HEK293 (cell line): ENCODE measurements at regions not wholly inside any gene's neighbourhood (a gene's known extent, or its start where the extent isn't known, plus 50 kb on each side); places are given as distances from the start of the nearest gene placed in this dataset.

ENCODE experiments used
- CTCF ChIA-PET: fragments of 350-600 bp; formaldehyde crosslinking; extraction: SDS; loops from one replicate; lab custom pipeline; 2021; ENCODE audit warnings: antibody characterized with exemption; lab: Yijun Ruan, JAX
- POLR2A ChIA-PET: fragments of 300-600 bp; formaldehyde crosslinking; extraction: SDS; loops from one replicate; lab custom pipeline; 2020; ENCODE audit warnings: antibody characterized with exemption, inconsistent platforms; lab: Yijun Ruan, JAX
- H3K27ac ChIP-seq: fragments of 200-500 bp; sonication (Bioruptor generic); 2 replicates; pipeline ENCODE4 v1.5.1; 2014; ENCODE audit warnings: low read depth, low read length, control low read depth, inconsistent platforms; ENCODE audit errors: extremely low read depth
- H3K36me3 ChIP-seq, 2 experiments: fragments of 200-500 bp in 1 of 2; sonication (Bioruptor generic) in 1 of 2; 1 replicate in 1 of 2; 2 replicates in 1 of 2; pipeline ENCODE4 v1.5.1; 2014 to 2017; ENCODE audit warnings: inconsistent platforms in 2 of 2, low read length in 2 of 2; ENCODE audit not compliant: control insufficient read depth in 2 of 2, insufficient read depth in 1 of 2
- H3K4me1 ChIP-seq: fragments of 200-500 bp; sonication (Bioruptor generic); 2 replicates; pipeline ENCODE4 v1.5.1; 2014; ENCODE audit warnings: mild to moderate bottlenecking, low read length, inconsistent platforms; ENCODE audit not compliant: control insufficient read depth, insufficient read depth
- H3K4me3 ChIP-seq: 2 replicates; pipeline ENCODE4 v1.5.1; 2011; ENCODE audit warnings: low read depth, mild to moderate bottlenecking, control low read depth, low read length, moderate library complexity
- H3K9me3 ChIP-seq: fragments of 200-500 bp; sonication (Bioruptor generic); 2 replicates; pipeline ENCODE4 v1.5.1; 2014; ENCODE audit warnings: low read depth, low read length, inconsistent platforms; ENCODE audit not compliant: control insufficient read depth, insufficient read depth
- ATF2 ChIP-seq: fragments of 450-650 bp; formaldehyde crosslinking; IDR thresholded peaks from 2 replicates; pipeline ENCODE4 v1.5.1; 2016; ENCODE audit warnings: missing biosample characterization, missing genetic modification characterization, low read depth
- EGR2 ChIP-seq: fragments of 450-650 bp; formaldehyde crosslinking; IDR thresholded peaks from 2 replicates; pipeline ENCODE4 v1.5.1; 2016; ENCODE audit warnings: low read depth, missing biosample characterization, missing genetic modification characterization
- SP7 ChIP-seq: fragments of 450-650 bp; formaldehyde crosslinking; IDR thresholded peaks from 2 replicates; pipeline ENCODE4 v1.5.1; 2016; ENCODE audit warnings: missing biosample characterization, missing genetic modification characterization
- YY1 ChIP-seq: fragments of 450-650 bp; formaldehyde crosslinking; IDR thresholded peaks from 2 replicates; pipeline ENCODE4 v1.5.1; 2018; ENCODE audit warnings: missing biosample characterization, missing genetic modification characterization
- ZBTB44 ChIP-seq: fragments of 450-650 bp; IDR thresholded peaks from 2 replicates; pipeline ENCODE4 v1.5.1; 2018; ENCODE audit warnings: missing biosample characterization, mild to moderate bottlenecking, missing genetic modification characterization
- ZEB2 ChIP-seq: fragments of 450-650 bp; formaldehyde crosslinking; IDR thresholded peaks from 2 replicates; pipeline ENCODE4 v1.5.1; 2016; ENCODE audit warnings: missing biosample characterization, missing genetic modification characterization
- ZIC2 ChIP-seq: fragments of 450-650 bp; formaldehyde crosslinking; IDR thresholded peaks from 2 replicates; pipeline ENCODE4 v1.5.1; 2016; ENCODE audit warnings: missing biosample characterization, missing genetic modification characterization
- ZNF121 ChIP-seq: fragments of 450-650 bp; formaldehyde crosslinking; IDR thresholded peaks from 2 replicates; pipeline ENCODE4 v1.5.1; 2016; ENCODE audit warnings: missing biosample characterization, missing genetic modification characterization
- ZNF19 ChIP-seq: fragments of 450-650 bp; formaldehyde crosslinking; IDR thresholded peaks from 2 replicates; pipeline ENCODE4; 2016; ENCODE audit warnings: missing biosample characterization, missing genetic modification characterization, low read depth
- ZNF211 ChIP-seq: fragments of 450-650 bp; formaldehyde crosslinking; IDR thresholded peaks from 2 replicates; pipeline ENCODE4 v1.5.1; 2016; ENCODE audit warnings: low read depth, missing biosample characterization, missing genetic modification characterization
- ZNF354C ChIP-seq: fragments of 450-650 bp; formaldehyde crosslinking; IDR thresholded peaks from 2 replicates; pipeline ENCODE4 v1.5.1; 2016; ENCODE audit warnings: missing biosample characterization, missing genetic modification characterization, low read depth, borderline replicate concordance
- ZNF416 ChIP-seq: fragments of 450-650 bp; formaldehyde crosslinking; IDR thresholded peaks from 2 replicates; pipeline ENCODE4 v1.5.1; 2016; ENCODE audit warnings: missing biosample characterization, missing genetic modification characterization
- ZNF510 ChIP-seq: fragments of 450-650 bp; formaldehyde crosslinking; IDR thresholded peaks from 2 replicates; pipeline ENCODE4 v1.5.1; 2018; ENCODE audit warnings: mild to moderate bottlenecking, missing genetic modification characterization, missing biosample characterization; ENCODE audit not compliant: insufficient replicate concordance
- ZNF518A ChIP-seq: fragments of 450-650 bp; formaldehyde crosslinking; conservative IDR thresholded peaks from 2 replicates; pipeline ENCODE4 v1.5.1; 2016; ENCODE audit warnings: low read depth, missing biosample characterization, missing genetic modification characterization
- ZNF704 ChIP-seq: fragments of 450-650 bp; formaldehyde crosslinking; IDR thresholded peaks from 2 replicates; pipeline ENCODE4 v1.5.1; 2016; ENCODE audit warnings: missing biosample characterization, missing genetic modification characterization
- ZNF76 ChIP-seq: fragments of 450-650 bp; formaldehyde crosslinking; IDR thresholded peaks from 2 replicates; pipeline ENCODE4; 2016; ENCODE audit warnings: low read depth, missing biosample characterization, missing genetic modification characterization, borderline replicate concordance
- ZXDB ChIP-seq: fragments of 450-650 bp; formaldehyde crosslinking; IDR thresholded peaks from 2 replicates; pipeline ENCODE4 v1.5.1; 2016; ENCODE audit warnings: missing biosample characterization, missing genetic modification characterization

- Histone ChIP-seq H3K9me3 (no peaks in the 10 kb centered on the region), H3K4me3 (no peak overlapping the region), H3K36me3 (no peaks in the 10 kb centered on the region), H3K4me1 (no peaks in the 10 kb centered on the region), H3K27ac (no peak overlapping the region)
- CTCF ChIA-PET, result no interaction called here
- no peak for TF ChIP-seq ZNF416 (tag by site-specific recombination)
- POLR2A ChIA-PET, result no interaction called here
Observed at GRCh38 chr5:101520417-101520816, 617.3 kb upstream of the ST8SIA4 start.

GRCh38 chr5:101517795-101518194 is 614.7 kb upstream of the ST8SIA4 start:
- H3K4me1 ChIP-seq, result no peaks in the 10 kb centered on the region
- no peak overlapping the region for H3K4me3 ChIP-seq
- H3K36me3 ChIP-seq, result no peaks in the 10 kb centered on the region
- no peaks in the 10 kb centered on the region for H3K9me3 ChIP-seq
- CTCF ChIA-PET, result no interaction called here
- POLR2A ChIA-PET, result no interaction called here
- TF ChIP-seq ATF2 (tag by site-specific recombination), result no peak
- no peak for TF ChIP-seq ZNF354C
- no peak for TF ChIP-seq ZNF211 (tag by site-specific recombination)
- TF ChIP-seq YY1 (tag by site-specific recombination), result no peak
- TF ChIP-seq ZNF510, result no peak
- no peak for TF ChIP-seq ZNF518A (tag by site-specific recombination)
- no peak for TF ChIP-seq ZNF19 (tag by site-specific recombination)
- TF ChIP-seq ZNF704 (tag by site-specific recombination), result no peak
- no peak for TF ChIP-seq ZEB2 (tag by site-specific recombination)
- TF ChIP-seq ZXDB (tag by site-specific recombination), result no peak
- H3K27ac ChIP-seq, result no peak overlapping the region

GRCh38 chr5:101515721-101516120 is 612.6 kb upstream of the ST8SIA4 start:
- Histone ChIP-seq H3K27ac (no peak overlapping the region), H3K36me3 (no peaks in the 10 kb centered on the region), H3K9me3 (no peaks in the 10 kb centered on the region), H3K4me3 (no peak overlapping the region), H3K4me1 (no peaks in the 10 kb centered on the region)
- TF ChIP-seq ZIC2 (tag by site-specific recombination) (no peak), EGR2 (tag by site-specific recombination) (no peak), SP7 (tag by site-specific recombination) (no peak), ZBTB44 (no peak), ZNF76 (tag by site-specific recombination) (no peak), ZNF121 (tag by site-specific recombination) (no peak)
- POLR2A ChIA-PET, result no interaction called here
- CTCF ChIA-PET, result no interaction called here
